NCI-H526 treated with DMSO at 0.1 percent for 48 hours (cell line): ENCODE measurements at regions not wholly inside any gene's neighbourhood (a gene's known extent, or its start where the extent isn't known, plus 50 kb on each side); places are given as distances from the start of the nearest gene placed in this dataset.

Experiments used
- DNase-seq: peaks from one replicate; lab custom pipeline; 2025; lab: John Stamatoyannopoulos, UW

GRCh38 chr3:132237652-132238032 lies 79.6 kb upstream of the ACP3 start:
- no peak for DNase-seq

GRCh38 chr3:132239587-132239986 lies 77.6 kb upstream of the ACP3 start:
- DNase-seq = no peak

GRCh38 chr3:132241776-132242514 lies 75.3 kb upstream of the ACP3 start:
- DNase-seq = no peak

- DNase-seq = no peak
Measured at GRCh38 chr3:132242790-132243189, 74.4 kb upstream of the ACP3 start.

GRCh38 chr3:132245552-132246142 lies 71.6 kb upstream of the ACP3 start:
- no peak for DNase-seq

GRCh38 chr3:132246212-132246611 lies 71.0 kb upstream of the ACP3 start:
- no peak for DNase-seq

- no peak for DNase-seq
Measured at GRCh38 chr3:132247211-132247610, 70.0 kb upstream of the ACP3 start.

- no peak for DNase-seq
Measured at GRCh38 chr3:132248490-132248889, 68.7 kb upstream of the ACP3 start.

GRCh38 chr3:132253262-132253878 lies 63.8 kb upstream of the ACP3 start:
- DNase-seq = peak; percentile 4

GRCh38 chr3:132254076-132254755 lies 63.0 kb upstream of the ACP3 start:
- DNase-seq = no peak

GRCh38 chr3:132255041-132255745 lies 62.0 kb upstream of the ACP3 start:
- DNase-seq = no peak

- DNase-seq = no peak
Measured at GRCh38 chr3:132256989-132257388, 60.2 kb upstream of the ACP3 start.

- DNase-seq = no peak
Measured at GRCh38 chr3:132261506-132261905, 55.7 kb upstream of the ACP3 start.

- no peak for DNase-seq
Measured at GRCh38 chr3:132262305-132262704, 54.9 kb upstream of the ACP3 start.

GRCh38 chr3:132262956-132263355 lies 54.3 kb upstream of the ACP3 start:
- DNase-seq = no peak

GRCh38 chr3:132265028-132265427 lies 52.2 kb upstream of the ACP3 start:
- DNase-seq = no peak

GRCh38 chr3:132265488-132265887 lies 51.7 kb upstream of the ACP3 start:
- no peak for DNase-seq

- no peak for DNase-seq
Measured at GRCh38 chr3:132267391-132267993, 49.7 kb upstream of the ACP3 start.
